Tibial artery (tissue), 4 donors: ENCODE measurements at regions not wholly inside any gene's neighbourhood (a gene's known extent, or its start where the extent isn't known, plus 50 kb on each side); places are given as distances from the start of the nearest gene placed in this dataset.

Experiments used
- DNase-seq, 2 donors: peaks; one replicate each; pipeline ENCODE4 v3.0.0-alpha.2; 2019
- H3K27ac ChIP-seq, 2 donors: fragments of 200-600 bp; sonication (generic) in 1 of 2; 1 replicate in 1 of 2; 2 replicates in 1 of 2; pipeline ENCODE4 v1.5.1; 2018 to 2019; ENCODE audit warnings: mild to moderate bottlenecking in 1 of 2
- H3K27me3 ChIP-seq, 2 donors: fragments of 200-600 bp; sonication (generic) in 1 of 2; one replicate each; pipeline versions ENCODE4 v1.5.1 to v1.6.0; 2016 to 2019
- H3K36me3 ChIP-seq, 3 donors: fragments of 200-600 bp; sonication (generic) in 2 of 3; one replicate each; pipeline ENCODE4 v1.5.1; 2016 to 2019; ENCODE audit warnings: mild to moderate bottlenecking in 2 of 3
- H3K4me1 ChIP-seq, 4 donors: fragments of 200-600 bp; sonication (generic) in 2 of 4; 1 replicate in 3 of 4; 2 replicates in 1 of 4; pipeline ENCODE4 v1.5.1; 2016 to 2019
- H3K4me3 ChIP-seq, 2 donors: fragments of 200-600 bp; sonication (generic) in 1 of 2; 1 replicate in 1 of 2; 2 replicates in 1 of 2; pipeline ENCODE4 v1.5.1; 2018 to 2019; ENCODE audit warnings: mild to moderate bottlenecking in 2 of 2
- H3K9me3 ChIP-seq, 3 donors: fragments of 200-600 bp; sonication (generic) in 1 of 3; one replicate each; pipeline ENCODE4 v1.5.1; 2016 to 2019
- intact Hi-C: fragments of 100-400 bp; cut with DNase I; formaldehyde crosslinking; loops from one replicate; pipeline ENCODE4 v1.15.0; 2023; ENCODE audit warnings: low total_unique reads
- TF ChIP-seq, protein P1 (sequence below), 2 experiments: fragments of 200-600 bp in 1 of 2; fragments of 450-650 bp in 1 of 2; IDR thresholded peaks; one replicate each; pipeline ENCODE4 v1.5.1; 2017 to 2019; ENCODE audit warnings: antibody characterized with exemption in 2 of 2, mild to moderate bottlenecking in 1 of 2, moderate library complexity in 1 of 2

DNA sequence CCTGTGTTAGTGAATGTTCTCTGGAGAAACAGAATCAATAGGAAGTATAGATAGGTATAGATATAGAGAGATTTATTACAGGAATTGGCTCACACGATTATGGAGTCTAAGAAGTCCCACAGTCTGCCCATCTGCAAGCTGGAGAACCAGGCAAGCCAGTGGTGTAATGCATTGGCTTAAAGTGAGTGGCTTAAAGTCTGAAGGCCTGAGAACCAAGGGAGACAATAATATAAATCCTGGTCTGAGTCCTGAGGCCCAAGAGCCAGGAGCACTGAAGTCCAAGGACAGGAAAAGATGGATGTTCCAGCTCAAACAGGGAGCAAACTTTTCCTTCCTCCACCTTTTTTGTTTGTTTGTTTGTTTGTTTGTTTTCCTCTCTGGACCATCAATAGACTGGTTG, 131.2 kb upstream of the LRFN2 start:
- H3K4me3 ChIP-seq = no peak overlapping the region
- TF ChIP-seq, protein P1, sequence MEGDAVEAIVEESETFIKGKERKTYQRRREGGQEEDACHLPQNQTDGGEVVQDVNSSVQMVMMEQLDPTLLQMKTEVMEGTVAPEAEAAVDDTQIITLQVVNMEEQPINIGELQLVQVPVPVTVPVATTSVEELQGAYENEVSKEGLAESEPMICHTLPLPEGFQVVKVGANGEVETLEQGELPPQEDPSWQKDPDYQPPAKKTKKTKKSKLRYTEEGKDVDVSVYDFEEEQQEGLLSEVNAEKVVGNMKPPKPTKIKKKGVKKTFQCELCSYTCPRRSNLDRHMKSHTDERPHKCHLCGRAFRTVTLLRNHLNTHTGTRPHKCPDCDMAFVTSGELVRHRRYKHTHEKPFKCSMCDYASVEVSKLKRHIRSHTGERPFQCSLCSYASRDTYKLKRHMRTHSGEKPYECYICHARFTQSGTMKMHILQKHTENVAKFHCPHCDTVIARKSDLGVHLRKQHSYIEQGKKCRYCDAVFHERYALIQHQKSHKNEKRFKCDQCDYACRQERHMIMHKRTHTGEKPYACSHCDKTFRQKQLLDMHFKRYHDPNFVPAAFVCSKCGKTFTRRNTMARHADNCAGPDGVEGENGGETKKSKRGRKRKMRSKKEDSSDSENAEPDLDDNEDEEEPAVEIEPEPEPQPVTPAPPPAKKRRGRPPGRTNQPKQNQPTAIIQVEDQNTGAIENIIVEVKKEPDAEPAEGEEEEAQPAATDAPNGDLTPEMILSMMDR (IDR thresholded peaks at IDR 0.05) = no peak
- H3K27ac ChIP-seq = no peak overlapping the region
- no peaks in the 10 kb centered on the region for H3K9me3 ChIP-seq
- no peaks in the 10 kb centered on the region for H3K36me3 ChIP-seq
- intact Hi-C loops = no loop called here
- peaks cover 0 to 14% (median 0%) of the 10 kb centered on the region in 4 donors for H3K4me1 ChIP-seq
- DNase-seq = no peak
- H3K27me3 ChIP-seq = no peaks in the 10 kb centered on the region

DNA sequence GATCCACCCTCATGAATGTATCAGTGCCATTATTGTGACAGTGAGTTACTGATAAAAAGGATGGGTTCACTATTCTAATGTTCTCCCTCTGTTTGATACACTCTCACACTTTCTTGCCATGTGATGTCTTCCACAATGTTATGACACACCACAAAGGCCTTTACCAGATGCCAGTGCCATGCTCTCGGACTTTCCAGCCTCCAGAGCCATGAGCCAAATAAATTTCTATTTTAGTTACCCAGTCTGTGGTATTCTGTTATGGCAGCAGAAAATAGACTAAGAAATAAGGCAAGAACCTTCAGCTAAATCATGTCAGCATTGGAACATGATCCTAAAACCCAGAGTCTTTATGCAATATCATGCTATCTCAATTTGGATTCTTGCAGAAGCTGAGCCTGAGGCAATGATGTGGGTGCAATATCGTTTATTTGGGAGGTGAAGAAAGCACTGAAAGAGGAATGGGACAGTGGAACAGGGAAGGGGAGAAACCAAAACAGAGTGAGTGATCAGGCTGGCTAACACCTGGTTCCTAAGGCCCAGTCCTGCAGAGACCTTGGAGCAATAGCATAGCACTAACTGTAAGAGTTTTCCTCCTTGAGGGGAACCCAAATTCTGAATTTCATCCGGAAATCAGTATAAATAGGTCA, 130.4 kb upstream of the LRFN2 start:
- Histone ChIP-seq H3K36me3 (no peaks in the 10 kb centered on the region), H3K27me3 (no peaks in the 10 kb centered on the region), H3K4me3 (no peak overlapping the region), H3K9me3 (no peaks in the 10 kb centered on the region), H3K27ac (no peak overlapping the region), H3K4me1 (peaks cover 0 to 14% (median 0%) of the 10 kb centered on the region in 4 donors)
- intact Hi-C loops = no loop called here
- TF ChIP-seq, protein P1 (IDR thresholded peaks at IDR 0.05) = no peak
- no peak for DNase-seq

DNA sequence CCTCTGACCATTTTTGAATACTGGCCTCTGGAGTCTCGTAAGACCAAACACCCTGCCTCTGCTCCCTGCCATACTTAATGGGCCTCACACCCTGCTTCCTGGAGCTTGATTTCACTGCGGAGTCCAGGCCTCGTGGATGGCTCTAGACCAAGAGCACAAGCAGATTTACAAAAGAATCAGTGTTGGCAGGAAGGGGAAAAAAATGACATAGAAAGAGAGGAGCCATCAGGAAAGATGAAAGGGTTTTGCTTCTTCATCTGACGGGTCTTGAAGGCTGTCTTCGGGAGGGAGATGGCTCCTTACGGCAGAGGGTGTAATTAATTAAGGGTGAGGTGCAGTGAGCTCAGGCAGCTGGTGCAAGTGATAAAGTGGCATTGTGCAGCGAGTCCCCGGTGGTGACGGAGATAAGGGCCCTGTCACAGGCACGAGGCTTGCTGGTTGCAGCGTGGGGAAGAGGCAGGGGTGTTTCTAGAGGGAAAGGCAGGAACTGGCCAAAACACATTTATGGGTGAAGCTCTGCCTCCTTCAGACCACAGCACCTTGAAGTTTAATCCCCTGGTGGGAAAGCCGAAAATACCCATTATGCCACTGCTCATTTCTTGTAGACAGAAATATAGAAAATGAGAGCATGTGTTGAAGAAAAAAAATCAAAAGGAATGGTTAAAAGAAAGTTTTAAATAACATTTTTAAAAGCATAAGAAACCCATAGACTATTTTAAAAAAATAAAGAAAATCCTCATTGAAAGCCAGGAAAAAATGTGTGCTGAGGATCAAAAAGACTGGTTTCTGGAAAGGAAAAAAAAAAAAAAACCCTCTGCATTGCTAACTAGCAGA, 128.6 kb upstream of the LRFN2 start:
- TF ChIP-seq, protein P1 (IDR thresholded peaks at IDR 0.05) = no peak
- peaks cover 0 to 14% (median 0%) of the 10 kb centered on the region in 4 donors for H3K4me1 ChIP-seq
- no peaks in the 10 kb centered on the region for H3K9me3 ChIP-seq
- H3K36me3 ChIP-seq = no peaks in the 10 kb centered on the region
- no peak overlapping the region for H3K27ac ChIP-seq
- intact Hi-C loops = no loop called here
- no peak overlapping the region for H3K4me3 ChIP-seq
- DNase-seq = no peak
- H3K27me3 ChIP-seq = no peaks in the 10 kb centered on the region

DNA sequence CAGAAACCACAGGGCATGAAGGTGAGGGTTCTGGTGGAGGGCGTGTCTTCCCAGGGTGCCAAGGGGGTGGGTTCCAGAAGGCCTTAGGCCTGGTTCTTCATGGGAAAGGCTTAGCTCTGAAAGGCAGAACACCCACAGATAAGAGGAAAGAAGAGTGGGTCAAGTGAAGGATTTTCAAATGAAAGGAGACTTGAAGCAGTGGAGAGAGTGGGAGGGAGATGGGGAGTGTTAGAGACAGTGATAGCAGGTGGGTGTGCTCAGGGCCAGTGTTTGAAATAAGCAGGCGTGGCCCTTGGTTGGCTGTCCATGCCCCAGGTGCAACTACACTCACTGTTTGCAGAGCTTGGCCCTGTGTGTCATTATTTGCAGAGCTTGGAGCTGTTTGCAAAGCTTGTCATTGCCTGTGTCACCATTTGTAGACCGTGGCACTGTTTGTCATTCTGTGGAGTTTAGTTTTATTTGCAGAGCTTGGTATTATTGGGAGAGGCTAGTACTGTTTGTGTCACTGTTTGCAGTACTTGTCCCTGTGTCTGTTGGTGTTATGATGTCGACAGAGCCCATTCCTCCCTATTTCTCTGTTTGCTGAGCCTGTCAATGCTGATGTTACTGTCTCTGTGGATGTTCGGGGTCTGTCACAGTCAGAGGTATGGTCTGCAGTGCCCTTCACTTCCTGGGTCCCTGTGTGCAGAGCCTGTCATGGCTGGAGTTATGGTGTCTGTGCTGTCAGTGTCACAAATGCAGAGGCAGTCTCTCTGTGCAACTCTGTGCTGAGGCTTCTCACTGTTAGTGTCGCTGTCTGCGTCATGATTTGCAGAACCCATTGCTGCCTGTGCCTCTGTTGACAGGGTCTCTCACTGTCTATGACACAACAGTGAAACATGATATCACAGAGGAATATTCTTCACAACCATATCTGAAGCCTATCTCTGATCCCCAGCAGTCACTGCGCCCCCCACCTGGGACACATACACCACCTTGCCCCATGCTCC, 127.7 kb upstream of the LRFN2 start:
- no peak overlapping the region for H3K27ac ChIP-seq
- no peak for DNase-seq
- H3K4me3 ChIP-seq = no peak overlapping the region
- TF ChIP-seq, protein P1 (IDR thresholded peaks at IDR 0.05) = no peak
- H3K4me1 ChIP-seq = peaks cover 0 to 8% (median 0%) of the 10 kb centered on the region in 4 donors
- no peaks in the 10 kb centered on the region for H3K36me3 ChIP-seq
- no peaks in the 10 kb centered on the region for H3K27me3 ChIP-seq
- no peaks in the 10 kb centered on the region for H3K9me3 ChIP-seq
- intact Hi-C loops = no loop called here

DNA sequence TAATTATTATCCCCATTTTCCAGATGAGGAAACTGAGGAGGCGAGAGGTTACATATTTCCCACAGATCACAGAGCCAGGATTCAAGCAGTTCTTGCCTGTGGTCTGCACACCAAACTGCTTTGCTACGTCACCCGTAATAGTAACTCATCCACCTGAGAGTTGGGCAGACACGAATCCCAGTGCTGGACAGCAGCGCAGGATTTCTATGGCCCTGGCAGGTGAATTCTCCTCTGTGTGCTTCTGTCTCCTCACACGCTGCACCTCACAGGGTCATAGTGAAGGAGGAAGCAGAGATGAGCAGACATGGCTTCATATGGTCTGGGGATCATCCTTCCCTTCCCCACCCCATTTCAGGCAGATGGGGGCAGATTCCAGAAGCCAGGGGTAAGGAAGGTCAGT, 127.0 kb upstream of the LRFN2 start:
- H3K27ac ChIP-seq = no peak overlapping the region
- TF ChIP-seq, protein P1 (IDR thresholded peaks at IDR 0.05) = no peak
- intact Hi-C loops = no loop called here

More for the DNA sequence above, 127.0 kb upstream of the LRFN2 start:
- Histone ChIP-seq H3K4me3 (no peak overlapping the region), H3K9me3 (no peaks in the 10 kb centered on the region), H3K4me1 (peaks cover 0 to 1% (median 0%) of the 10 kb centered on the region in 4 donors), H3K36me3 (no peaks in the 10 kb centered on the region), H3K27me3 (no peaks in the 10 kb centered on the region)
- no peak for DNase-seq
